ENCODE measurements at regions not wholly inside any gene's neighbourhood (a gene's known extent, or its start where the extent isn't known, plus 50 kb on each side); places are given as distances from the start of the nearest gene placed in this dataset.
A peak's percentile ranks its signal among the peaks of the same experiment; 100 is the strongest.

DNA sequence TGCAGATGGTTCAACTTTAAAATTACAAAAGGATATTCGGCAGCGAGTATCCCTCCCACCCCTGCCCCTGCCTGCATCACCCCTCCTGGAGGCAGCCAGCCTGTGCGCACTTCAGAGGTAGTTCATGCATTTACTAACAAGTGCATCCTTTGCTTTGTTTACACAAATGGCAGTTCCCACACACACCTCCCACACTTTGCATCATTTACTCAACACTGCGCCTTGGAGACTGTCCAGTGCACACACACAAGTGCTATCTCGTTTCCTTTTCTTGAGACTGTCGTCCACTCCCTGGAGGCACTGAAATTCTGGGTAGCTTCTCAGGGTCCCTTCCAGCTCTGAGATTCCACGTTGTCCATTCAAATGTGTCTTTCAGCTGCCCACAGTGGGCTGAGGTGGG, 53.1 kb upstream of the VSX1 start:
- DNase-seq, result no peak

GRCh38 chr20:25136056-25136455, 54.1 kb upstream of the VSX1 start:
- no peak for DNase-seq

- peak in 52 of 56 donors; percentile 9 to 89 (median 55) for DNase-seq
These were observed 55.0 kb upstream of the VSX1 start for GRCh38 chr20:25136643-25137559.

DNA sequence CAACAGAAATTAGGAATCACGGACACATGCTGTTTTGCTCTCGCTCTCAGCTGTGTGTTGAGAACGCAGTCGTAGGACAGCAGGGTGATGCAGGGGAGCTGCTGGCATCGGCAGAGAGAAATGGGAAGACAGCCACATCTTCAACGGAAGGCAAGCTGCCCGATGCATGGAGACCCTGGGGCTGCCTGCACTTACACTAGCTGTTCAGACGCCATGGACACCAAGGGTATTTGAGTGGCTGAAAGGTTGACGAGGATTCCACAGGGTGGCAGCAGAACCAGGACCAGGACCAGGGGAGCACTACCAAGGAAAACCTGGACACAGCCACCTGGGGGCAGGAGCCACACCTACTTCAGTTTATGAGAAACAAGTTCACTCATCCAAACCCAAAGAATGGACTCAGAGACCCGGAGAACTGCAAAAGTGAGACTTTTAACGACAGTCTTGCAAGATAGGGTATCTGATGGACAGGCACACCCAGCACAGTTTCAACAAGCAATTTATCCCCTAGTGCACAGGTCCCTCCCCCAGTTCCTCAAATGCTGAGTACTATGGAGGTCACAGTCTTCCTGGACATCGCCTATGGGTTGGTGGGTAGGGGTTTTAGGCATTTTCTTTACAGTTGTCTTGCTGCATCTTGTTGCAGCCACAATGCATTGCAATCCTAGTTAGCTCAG, 56.3 kb upstream of the ENTPD6 start:
- DNase-seq, result no peak

DNA sequence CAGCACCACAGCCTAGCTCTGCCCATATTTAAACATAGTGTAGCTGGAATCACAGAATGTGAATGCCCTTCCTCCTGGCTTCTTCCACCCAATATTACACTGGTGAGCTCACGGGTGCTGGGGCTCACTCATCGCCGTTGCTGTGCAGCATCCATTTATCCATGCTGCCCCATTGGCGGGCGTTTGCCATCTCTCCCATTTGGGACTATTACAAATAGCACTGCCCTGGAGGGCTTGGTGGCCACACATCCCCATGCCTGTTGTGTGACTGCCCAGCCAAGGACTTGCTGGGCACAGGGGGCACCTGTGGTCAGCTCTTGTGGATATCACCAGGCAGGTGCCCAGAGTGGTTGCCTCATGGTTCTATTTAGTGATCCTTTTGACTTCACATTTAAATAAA, 54.5 kb upstream of the ENTPD6 start:
- no peak for DNase-seq

GRCh38 chr20:25142435-25142834, 53.1 kb upstream of the ENTPD6 start:
- no peak for DNase-seq

GRCh38 chr20:25145131-25145530, 50.4 kb upstream of the ENTPD6 start:
- DNase-seq, result peak in 13 of 56 donors; percentile 4 to 61 (median 24)

Measured in nucleus accumbens (tissue), 56 donors.